Activated T-cell treated with anti-CD3 and anti-CD28 coated beads, Interleukin-2, amount 50 U/mL, for 48 hours (primary cell): ENCODE measurements at regions not wholly inside any gene's neighbourhood (a gene's known extent, or its start where the extent isn't known, plus 50 kb on each side); places are given as distances from the start of the nearest gene placed in this dataset.

Source experiments
- DNase-seq, 2 experiments: peaks; one replicate each; pipeline ENCODE4 v3.0.0-alpha.2; 2020

DNA sequence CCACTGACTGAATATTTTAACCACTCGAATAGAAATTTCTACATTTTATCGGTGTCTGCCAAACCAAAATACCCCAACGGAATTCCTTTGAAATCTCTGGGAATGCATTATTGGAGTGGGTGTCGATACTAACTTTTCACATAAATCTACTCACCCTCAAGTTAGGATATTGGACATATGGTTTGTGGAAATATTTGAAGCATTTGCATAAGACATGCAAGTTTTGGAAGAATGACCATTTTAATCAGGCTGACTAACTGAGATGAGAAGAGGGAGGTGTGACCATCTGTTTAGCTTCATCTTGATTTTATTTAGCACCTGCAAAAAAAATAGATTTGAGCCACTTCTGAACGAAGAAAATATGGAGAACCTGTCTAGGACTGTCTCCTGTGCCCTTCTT, 61.2 kb downstream of the KLF6 start:
- no peak for DNase-seq

DNA sequence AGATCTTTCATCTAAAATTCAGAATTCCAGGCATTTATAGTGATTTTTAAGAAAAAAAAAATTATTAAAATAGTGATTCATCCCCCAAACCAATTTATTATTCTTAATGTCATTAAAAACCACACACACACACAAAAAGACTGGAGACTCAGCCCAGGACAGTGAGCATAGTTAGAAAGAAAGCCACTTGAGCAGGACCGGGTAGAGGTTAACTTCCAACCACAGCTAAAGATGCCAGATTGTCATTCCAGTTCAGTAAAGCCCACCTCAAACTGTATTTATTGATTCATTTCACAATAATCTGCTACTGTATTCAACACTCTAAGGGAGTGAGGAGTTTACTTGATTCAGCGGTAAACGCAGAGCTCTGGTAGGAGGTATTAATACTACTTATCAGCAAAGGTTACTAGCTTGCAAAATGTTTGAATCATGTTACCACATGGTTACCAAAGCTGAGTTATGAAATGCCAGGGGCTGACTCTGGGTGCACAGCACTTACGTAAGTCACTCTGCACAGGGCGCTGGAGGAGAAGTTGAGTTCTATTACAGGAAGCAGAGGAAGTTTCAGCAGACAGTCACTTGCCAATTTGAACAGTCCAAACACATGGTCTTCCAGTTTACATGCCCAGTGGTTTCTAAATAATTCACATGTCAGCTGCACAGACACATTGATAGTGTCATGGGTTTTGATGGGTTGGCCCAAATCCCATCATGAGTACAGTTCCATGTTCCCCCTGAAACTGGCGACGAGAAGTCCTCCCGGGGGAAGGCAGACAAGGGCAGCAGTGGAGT, 64.6 kb downstream of the KLF6 start:
- no peak for DNase-seq

DNA sequence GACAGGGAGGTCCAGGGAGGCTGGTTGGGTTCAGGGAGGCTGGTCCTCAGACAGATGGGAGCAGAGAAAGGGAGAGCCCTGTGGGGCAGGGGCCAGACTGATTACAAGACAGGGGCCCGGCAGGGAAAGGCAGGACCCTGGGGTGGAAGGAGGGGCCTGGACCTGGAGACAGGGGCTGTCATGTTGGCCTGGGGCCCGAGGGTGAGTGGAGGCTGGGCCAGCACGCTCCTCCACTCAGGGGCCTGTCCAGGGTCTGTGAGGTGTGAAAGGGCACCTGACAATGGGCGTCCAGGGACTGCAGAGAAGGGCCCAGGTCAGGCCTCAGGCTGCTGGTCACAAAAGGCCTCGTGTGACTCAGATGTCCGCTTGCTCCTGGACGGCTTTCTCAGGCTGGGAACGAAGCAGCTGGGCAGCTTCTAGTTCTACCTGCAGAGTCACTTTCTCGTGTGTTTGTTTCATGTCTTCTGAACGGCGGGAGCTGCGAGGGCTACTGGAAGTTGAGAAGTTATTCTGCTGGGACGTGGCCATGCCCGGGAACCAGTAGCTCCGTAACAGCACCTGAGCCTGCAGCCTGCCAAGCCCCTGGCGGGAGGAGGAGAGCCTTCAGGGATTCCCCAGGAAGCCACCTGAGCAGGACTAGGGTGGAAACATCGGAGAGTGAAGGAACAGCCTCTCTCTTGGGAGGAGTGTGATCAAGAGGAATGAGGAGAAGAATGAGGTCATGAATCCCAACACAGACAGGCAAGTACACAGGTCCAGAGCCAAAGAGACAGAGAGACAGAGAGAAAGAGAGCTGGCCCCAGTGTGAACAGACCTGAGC, 65.8 kb downstream of the KLF6 start:
- DNase-seq, result no peak

DNA sequence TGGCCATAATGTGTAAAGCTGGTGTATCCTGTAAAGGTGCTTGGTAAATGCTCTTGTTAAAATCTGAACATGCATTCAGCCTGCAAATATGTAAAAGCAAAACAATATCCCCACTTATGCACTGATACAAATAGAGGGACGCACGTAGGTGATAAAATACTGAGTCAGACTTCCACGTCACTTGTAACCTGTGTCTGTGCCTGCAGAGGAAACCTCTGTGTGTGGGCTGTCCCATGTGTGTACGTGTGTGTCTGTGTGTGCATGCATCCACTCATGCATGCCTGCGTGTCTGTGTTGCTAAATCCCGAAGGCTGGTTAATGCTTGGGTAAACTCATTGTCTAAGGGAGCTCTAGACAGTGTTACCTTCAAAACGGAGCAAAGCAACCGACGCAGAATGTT, 68.9 kb downstream of the KLF6 start:
- DNase-seq, result no peak

DNA sequence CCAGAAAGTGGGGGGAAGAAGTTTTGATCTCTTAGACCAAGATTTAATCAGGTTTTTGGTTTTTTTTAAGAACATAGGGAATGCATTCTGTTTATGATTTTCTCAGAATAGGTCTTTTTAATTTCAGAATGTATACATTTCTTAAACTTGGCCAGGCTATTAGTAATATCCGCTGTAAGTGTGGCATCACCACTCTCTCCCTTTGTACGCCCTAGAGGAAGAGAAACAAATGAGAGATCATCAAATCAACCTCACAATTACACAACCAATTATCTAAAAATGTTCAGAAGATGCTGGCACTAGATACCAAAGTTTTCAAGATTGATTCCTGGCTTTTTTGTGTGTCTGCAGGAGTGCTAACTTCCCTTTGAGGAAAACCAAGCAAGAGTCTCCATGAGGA, 70.0 kb downstream of the KLF6 start:
- no peak for DNase-seq

DNA sequence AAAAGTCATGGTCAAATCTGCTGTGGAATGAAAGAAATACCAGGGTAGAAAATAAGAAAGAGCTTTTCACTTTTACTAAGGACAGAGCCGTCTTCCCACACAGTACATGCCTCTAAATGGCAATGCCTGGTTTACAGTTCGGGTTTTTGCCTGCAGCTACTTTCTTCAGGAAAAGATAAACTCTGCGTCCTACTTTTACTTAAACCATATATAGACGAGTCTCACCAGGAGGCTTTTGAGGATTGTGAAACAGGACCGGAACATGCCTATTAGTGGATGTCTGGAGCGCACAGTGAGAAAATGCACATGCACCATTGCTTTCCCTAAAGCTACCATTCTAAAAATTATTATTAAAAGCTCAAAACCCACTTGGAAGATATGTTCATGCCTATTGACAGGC, 70.5 kb downstream of the KLF6 start:
- no peak for DNase-seq

DNA sequence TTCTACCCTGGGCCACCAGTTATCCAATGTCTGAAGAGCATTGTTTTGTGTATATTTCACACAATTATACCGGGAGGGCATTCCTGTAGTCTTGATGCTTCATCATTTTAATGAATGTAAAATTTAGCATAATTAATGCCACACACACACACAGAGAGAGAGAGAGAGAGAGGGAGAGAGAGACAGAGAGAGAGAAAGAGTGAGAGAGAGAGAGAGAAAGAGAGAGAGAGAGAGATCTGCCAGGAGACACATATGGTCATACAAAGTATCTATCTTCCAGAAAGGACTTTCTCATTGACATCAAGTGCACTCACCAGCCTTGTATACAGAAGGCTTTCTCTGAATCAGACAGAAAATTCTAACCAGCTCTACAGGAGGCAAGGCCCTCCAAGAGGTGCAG, 72.3 kb downstream of the KLF6 start:
- no peak for DNase-seq

DNA sequence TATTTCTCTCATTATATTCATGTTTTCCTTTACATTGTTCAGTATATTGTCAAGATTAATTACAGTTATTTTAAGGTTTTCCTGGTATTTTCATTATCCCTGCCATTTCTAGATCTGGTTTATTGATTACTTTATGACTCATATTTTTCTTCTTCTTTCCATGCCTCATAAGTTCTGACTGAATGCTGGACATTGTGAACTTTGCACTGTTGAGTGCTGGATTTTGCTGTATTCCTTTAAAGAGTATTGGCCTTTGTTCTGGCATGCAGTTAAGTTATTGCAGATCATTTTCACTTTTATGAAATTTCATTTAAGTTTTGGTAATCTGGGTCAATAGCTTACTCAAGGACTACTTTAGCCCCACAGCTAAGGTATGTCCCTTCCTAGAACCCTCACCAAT, 73.1 kb downstream of the KLF6 start:
- DNase-seq, result no peak

DNA sequence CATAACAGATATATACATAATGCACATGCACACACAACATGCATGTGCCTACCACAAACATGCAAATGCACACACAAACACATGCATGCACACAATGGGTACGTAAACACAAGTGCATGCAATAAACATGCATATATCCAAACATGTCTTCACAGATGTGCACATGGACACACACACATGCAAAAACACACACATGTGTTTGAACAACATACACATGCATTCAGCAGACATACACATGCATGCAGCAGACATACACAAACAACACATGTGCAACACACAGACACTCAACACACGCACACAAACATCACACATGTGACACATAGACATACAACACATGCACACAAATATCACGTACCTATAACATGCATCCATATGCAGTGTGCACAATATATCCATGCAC, 74.2 kb downstream of the KLF6 start:
- DNase-seq, result no peak

DNA sequence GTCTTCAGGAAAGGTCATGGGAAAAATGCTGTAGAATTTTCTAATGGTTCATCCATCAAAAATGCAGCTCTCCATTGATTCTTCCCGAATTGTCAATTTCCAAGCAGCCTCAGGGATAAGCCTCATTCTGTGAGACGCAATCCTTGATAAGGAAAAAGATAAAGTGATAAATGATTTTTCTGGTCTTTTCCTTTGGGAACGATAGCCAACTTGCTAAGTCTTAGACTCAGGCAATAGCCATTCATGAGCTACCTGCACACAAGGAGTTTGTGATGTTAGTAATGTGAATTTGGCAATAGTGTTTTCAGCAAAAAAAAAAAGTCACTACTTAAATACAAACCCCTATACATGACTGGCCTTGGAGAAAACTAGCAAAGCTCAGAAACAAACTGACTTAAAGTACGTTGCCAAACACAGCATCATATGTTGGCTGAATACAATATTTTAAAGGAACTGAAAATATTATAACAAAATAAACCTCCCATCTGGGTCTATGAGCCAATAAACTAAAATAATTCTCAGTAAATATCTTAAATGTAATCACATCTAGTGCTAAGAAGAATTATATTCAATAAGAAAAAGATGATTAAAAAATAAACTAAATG, 75.5 kb downstream of the KLF6 start:
- DNase-seq, result no peak

DNA sequence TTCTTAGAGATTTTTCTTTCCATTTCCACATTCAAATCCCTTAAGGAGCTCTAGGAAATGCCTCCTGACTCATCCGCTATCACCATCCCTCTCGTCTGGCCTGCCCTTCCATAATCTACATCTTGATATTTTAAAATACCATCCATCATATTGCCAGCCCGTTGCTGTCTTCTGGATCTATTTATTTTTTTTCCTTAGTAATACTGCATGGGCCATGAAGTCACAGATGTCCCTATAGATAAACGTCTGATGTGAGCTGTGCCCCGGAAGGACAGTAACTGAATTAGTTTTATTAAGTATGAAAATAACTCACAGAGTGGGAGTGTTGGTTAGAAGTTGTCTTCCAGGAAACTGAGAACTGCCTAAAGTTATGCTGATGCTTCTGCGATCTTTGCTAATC, 76.2 kb downstream of the KLF6 start:
- no peak for DNase-seq

DNA sequence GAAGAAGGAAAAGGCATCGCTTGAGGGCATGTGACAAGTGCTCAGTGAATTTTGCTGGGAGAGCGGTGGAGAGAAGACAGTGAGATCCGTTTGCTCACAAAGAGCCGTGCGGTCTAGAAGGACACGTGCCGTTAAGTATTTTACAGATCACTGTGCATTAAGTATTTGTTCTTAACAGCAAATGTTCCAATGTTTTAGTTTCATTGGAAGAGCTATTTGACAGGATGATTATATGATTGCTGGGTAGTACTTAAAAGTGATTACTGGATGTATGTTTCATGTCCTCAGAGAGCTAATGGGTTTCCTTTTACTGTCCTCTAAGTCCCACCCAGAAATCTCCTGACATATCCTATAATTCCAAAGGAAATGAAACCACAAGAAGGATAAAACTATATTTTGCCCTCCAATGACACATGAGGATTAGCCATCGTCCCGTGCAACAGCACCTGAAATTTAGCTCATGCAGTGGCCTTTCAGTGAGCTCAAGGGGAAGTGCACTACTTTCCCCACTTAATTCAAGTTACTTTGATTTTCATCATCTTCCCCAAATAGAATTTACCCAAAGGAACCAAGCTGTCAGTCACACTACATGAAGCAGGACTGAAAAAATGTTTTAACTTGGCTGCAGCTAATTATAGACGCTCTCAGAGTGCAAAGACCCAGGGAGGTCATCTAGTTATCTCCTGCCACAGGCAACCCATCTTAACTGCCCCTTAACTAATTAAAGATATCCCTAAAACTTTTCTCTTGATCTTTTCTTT, 80.3 kb downstream of the KLF6 start:
- no peak for DNase-seq

DNA sequence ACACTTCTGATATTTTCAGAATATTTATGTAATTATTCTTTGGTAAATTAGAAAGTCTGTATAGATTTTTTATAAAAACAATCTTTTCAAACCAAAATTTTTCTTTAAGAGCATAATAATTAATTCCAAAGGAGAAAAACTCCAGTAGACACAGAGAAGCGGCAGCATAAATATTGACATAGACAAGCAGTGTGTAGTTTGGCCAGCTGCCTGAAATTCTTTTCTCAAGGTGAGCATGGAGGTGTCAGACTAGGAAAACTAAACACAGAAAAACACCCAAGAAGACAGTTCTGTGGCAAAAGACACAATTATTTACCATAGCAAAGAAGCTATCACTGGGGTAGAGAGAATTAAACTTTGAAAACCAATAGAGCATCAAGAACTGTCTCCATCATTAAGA, 82.4 kb downstream of the KLF6 start:
- DNase-seq, result no peak

DNA sequence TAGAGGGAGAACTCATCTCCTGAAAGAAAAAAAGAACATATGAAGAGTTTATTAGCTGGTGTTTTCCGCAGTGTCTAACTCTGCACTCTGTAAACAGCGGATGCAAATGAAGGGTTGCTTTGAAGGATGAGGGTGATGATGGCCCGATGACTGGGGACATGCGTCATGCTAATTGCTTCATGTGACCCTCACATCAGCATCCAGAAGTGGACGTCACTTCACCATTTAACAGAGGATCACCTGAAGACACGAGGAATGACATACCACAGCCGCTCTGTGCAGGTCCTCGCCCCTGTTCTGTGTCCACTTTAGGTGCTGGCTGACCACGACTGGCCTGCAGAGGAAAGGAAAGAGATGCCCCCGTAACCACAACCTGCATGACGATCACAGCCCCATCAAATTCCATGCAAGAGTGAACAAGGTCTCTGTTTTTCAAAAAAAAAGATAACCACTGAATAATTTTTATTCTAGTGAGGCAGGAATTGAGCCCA, 82.9 kb downstream of the KLF6 start:
- no peak for DNase-seq

DNA sequence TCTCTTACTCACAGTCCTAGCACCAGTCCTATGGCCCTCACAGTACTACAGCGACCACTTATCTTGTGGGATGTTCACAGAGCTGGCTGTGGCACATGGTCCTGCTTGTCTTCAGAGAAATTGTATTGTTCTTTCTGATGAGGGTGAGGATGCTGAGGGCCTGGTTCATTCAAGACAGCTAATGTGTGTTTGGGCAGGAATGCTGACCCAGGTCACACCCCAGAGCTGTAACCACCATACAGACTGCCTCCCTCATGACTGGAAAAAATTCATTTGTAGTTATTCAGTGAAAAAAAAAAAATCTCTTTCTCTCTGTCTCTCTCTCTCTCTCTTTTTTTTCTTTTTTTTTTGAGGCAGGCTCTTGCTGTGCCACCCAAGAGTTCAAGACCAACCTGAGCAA, 83.5 kb downstream of the KLF6 start:
- DNase-seq, result no peak

DNA sequence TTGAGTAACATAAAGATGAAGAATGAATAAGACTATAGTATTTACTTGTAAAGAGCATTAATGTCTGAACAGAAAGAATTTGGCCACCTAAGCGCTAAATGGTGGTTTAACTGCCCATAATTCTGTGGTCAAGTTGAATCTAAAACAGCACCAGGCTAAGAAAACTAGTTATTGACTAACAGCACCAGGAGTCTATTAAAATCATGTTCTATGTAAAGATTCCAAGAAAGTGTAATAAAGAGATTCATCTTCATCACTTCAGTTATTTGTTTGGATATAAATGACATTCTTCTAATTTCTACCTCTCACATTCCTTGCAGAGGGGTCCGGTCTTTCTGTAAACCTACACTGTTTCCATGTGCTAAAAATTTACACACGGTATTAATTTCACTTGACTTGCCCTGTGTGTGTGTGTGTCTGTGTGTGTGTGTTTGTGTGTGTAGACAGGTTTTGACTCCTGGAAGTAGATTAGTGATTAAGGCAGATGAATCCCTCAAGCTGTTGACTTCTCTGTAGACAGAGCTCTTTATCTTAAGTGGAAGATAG, 84.4 kb downstream of the KLF6 start:
- DNase-seq, result no peak

DNA sequence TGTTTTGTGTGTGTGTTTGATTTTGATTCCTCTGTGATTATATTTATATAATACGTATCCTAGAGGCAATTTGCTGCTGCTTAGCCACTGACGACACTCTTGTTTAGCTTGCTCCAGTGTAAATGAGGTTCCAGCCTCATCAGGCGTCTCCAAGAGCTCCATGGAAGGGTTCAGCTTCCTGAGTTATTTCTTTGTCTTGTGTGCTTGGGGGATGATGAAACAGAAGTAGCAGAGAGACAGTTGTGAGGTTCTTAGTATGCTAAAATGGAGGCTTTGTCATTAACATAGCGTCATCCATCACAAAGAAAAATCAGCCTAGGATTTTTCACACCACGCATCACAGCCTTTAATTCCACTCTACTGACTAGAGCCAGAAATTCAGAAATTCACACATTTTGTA, 85.1 kb downstream of the KLF6 start:
- DNase-seq, result no peak

DNA sequence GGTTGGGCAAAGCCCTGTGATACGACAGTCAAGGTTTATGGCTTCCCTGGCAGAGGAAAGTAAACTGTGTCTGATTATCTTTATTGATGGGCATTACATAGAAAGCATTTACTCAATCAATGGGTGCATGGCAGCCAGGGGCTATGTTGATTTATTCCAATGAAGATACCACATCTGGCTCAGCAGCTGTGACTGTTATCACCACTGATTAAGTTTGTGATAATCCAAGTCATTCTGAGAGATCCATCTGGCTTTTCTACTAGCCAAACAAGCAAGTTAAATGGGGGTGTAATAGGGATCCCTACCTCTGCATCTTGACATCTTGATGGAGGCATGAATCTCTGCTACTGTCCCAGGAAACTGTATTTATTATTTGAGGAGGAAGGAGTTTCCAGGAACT, 86.7 kb downstream of the KLF6 start:
- no peak for DNase-seq

DNA sequence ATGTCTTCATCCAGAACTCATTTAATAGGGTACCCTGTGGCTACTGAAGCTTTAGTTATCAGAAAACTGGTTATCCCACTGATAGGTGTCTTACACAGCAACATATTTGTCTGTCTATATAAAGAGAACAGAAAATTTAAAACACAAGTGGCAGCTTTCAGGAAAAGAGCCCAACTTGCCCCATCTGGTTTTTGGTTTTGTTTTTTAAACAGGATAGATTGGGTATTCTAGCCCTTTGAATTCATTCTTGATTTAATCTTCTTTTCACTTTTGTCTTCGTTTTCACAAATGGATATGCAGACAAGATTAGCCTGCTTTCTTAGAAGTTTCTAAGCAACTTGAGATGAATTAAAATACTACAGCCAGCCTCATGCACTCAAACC, 91.3 kb downstream of the KLF6 start:
- no peak for DNase-seq

DNA sequence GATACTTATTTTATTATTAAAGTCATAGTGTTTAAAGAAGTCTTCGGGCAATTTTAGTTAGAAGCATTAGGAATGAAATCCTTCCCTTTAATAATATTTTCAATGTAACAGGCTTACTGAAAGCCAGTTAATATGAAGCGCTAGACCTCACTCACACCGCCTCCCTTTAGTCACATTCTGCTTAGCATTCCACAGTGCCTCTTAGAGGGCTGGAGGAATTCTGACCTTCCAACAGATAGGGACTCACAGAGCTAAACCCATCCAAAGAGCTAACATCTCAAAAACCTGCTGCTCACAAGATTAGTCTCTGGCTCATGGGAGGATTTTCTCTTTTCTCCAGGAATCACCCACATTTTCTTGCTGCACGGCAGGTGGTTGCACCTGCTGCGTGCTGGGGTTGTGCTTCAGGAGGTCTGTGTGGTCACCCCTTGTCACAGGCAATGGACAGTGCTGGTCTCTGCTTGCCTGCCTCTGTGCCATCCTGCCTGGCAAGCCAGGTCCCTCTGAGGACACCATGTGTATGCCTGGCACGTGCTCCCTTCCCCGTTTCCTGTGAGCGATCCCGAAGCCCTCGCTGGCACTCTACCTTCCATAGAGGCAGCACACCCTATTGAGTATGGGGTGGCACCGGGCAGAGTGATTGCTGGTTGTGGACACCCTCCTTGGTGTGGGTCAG, 91.8 kb downstream of the KLF6 start:
- DNase-seq, result no peak

DNA sequence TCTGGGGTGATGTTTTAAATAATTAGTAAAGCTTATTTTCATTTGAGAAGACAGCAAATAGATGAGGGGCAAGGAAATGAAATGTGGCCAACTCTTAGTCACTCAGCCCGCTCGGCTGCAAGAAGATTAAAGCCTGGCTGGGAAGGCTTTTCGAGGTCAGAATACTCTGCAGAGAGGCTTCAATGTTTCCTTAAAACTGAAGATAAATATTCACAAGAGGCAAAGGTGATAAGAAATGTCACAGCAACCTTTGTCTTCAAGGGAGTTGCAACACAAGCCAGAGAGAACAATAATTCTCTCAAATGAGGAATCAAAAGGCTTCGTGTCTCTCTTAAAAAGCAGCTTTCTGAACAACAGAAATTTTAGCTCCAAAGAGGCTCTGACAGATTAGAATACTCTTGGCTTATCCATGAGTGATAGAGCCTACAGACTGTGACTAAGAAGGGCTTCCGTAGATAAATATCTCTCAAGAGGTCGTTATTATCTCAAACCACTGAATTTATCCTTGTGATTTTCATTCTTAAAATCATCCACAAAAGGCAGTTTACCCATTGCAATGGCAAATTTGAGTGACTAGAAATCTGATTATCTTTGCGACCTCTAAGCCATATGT, 92.5 kb downstream of the KLF6 start:
- DNase-seq, result no peak

DNA sequence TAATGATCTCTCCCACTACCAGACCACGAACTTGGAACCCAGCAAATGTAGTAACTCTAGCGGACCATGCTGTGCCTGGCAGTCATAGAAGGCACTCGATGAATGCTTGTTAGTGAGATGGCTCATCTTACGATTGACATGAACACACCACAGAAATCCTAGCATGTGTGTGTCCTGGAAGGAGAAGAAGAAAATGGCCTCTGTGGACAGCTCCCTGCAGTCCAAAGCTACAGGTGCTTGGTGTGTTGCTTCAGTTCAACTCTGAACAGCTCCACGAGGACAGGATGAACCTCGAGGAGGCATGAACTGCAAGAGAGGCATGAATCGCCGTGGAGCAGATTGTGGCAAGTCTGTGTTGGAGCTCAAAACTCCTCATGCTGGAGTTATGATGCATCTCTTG, 93.5 kb downstream of the KLF6 start:
- no peak for DNase-seq
